ENCODE measurements at regions not wholly inside any gene's neighbourhood (a gene's known extent, or its start where the extent isn't known, plus 50 kb on each side); places are given as distances from the start of the nearest gene placed in this dataset.

DNA sequence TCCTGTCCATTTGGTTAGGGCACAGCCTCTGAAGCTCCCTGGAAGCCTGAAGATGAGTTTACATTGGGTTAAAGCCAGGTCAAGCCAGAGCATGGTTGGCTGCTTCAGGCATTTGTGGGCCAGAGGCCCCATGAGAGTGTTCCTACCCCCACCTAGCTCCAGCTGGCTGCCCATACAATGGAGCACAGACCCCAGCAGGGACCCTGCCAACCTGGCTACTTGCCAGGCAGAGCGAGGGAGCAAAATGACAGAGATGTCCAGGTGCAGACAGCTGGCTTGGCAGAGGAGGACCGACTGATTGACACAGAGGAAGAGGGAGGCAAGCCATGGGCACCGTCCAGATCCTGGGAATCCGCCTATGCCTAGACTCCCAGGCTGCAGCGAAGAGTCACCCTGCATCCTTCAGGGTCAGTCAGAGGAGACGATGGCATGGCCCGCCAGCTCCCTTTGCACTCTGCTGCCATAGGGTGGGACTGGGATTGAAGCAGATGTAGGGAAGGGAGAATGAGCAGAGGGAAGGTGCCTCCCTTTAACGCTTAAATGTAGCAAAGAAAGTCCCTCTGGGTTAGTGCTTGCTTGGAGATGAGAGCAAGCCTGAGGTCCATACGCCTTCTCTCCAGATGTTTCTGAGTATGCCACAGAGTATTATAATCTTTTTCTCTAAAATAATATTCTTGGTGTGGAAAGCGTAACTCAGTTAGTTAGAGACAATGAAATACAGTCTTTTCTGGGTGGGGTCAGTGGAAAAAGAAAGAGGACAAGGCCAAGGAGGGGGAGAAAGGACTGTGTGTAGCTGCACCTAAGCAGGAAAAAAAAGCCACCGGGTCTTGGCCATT is 77.6 kb upstream of the FYN start:
- TF ChIP-seq, protein P1, sequence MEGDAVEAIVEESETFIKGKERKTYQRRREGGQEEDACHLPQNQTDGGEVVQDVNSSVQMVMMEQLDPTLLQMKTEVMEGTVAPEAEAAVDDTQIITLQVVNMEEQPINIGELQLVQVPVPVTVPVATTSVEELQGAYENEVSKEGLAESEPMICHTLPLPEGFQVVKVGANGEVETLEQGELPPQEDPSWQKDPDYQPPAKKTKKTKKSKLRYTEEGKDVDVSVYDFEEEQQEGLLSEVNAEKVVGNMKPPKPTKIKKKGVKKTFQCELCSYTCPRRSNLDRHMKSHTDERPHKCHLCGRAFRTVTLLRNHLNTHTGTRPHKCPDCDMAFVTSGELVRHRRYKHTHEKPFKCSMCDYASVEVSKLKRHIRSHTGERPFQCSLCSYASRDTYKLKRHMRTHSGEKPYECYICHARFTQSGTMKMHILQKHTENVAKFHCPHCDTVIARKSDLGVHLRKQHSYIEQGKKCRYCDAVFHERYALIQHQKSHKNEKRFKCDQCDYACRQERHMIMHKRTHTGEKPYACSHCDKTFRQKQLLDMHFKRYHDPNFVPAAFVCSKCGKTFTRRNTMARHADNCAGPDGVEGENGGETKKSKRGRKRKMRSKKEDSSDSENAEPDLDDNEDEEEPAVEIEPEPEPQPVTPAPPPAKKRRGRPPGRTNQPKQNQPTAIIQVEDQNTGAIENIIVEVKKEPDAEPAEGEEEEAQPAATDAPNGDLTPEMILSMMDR (IDR thresholded peaks at IDR 0.05; ENCODE audit: insufficient read depth, low read length, poor library complexity, severe bottlenecking), result no peak
- no peak for TF ChIP-seq EZH2phosphoT487 (conservative IDR thresholded peaks at IDR 0.05; ENCODE audit: low read length)

Measured in SU-DHL-6 (cell line).